Large intestine (tissue), 3 donors: ENCODE measurements at regions not wholly inside any gene's neighbourhood (a gene's known extent, or its start where the extent isn't known, plus 50 kb on each side); places are given as distances from the start of the nearest gene placed in this dataset.

Experiments
- DNase-seq, 2 donors: peaks; one replicate each; pipeline versions ENCODE4 v3.0.0 to v3.0.0-alpha.2; 2013
- H3K27ac ChIP-seq: one replicate; pipeline ENCODE4 v1.5.1; 2013; ENCODE audit warnings: low read length
- H3K27me3 ChIP-seq: 2 replicates; pipeline ENCODE4 v1.6.1; 2013; ENCODE audit warnings: low read length; ENCODE audit not compliant: control insufficient read depth, insufficient read depth
- H3K36me3 ChIP-seq: 2 replicates; pipeline ENCODE4 v1.6.1; 2013; ENCODE audit warnings: low read length; ENCODE audit not compliant: control insufficient read depth, insufficient read depth
- H3K4me1 ChIP-seq: one replicate; pipeline ENCODE4 v1.6.1; 2013; ENCODE audit warnings: low read length; ENCODE audit not compliant: control insufficient read depth, insufficient read depth
- H3K4me3 ChIP-seq: one replicate; pipeline ENCODE4 v1.5.1; 2013; ENCODE audit warnings: low read length
- H3K9me3 ChIP-seq: one replicate; pipeline ENCODE4 v1.6.1; 2013; ENCODE audit warnings: mild to moderate bottlenecking, low read depth, low read length, moderate library complexity; ENCODE audit not compliant: control insufficient read depth
- WGBS: methylation state at CpG from one replicate; pipeline ENCODE4 v1.1.5; 2013; ENCODE audit warnings: low lambda C conversion rate; ENCODE audit not compliant: insufficient coverage; 5-methylcytosine and 5-hydroxymethylcytosine counted together

GRCh38 chr2:106629981-106630380 lies 142.8 kb downstream of the CD8B2 start:
- Histone ChIP-seq H3K36me3 (no peaks in the 10 kb centered on the region), H3K27me3 (no peaks in the 10 kb centered on the region), H3K9me3 (no peaks in the 10 kb centered on the region), H3K4me1 (peaks cover 2% of the 10 kb centered on the region), H3K4me3 (no peak overlapping the region), H3K27ac (no peak overlapping the region)
- whole genome bisulfite sequencing: 100% methylated on average over 1 of the region's 3 CpGs
- no peak for DNase-seq

- H3K4me3 ChIP-seq: no peak overlapping the region
- H3K27me3 ChIP-seq: no peaks in the 10 kb centered on the region
- H3K9me3 ChIP-seq: no peaks in the 10 kb centered on the region
- no CpG with 5 or more reads among the region's 1 CpG for WGBS
- no peak for DNase-seq
- H3K36me3 ChIP-seq: no peaks in the 10 kb centered on the region
- H3K4me1 ChIP-seq: no peaks in the 10 kb centered on the region
- H3K27ac ChIP-seq: no peak overlapping the region
These were observed 144.1 kb downstream of the CD8B2 start for GRCh38 chr2:106631281-106631680.

DNA sequence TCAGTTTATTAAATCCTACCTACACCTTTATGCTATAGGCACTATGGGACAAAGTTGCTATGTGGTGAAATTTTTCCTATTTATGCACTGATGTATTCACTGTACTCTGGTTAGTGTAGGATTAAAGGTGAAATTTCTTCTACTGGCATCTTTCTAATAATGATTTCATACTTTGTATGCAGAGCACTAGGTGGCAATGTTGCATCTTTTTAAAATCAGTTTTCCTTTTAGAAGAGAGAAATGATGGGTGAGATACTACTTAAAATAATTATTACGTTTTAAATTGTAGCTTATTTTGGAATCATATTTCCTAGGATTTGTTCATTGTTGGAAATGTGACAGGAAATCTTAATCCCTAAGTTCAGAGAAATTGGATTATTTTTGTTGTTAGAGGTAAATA lies 150.9 kb downstream of the CD8B2 start:
- Histone ChIP-seq H3K9me3 (no peaks in the 10 kb centered on the region), H3K27me3 (no peaks in the 10 kb centered on the region), H3K4me3 (no peak overlapping the region), H3K27ac (no peak overlapping the region), H3K4me1 (peaks cover 2% of the 10 kb centered on the region), H3K36me3 (no peaks in the 10 kb centered on the region)
- 0% methylated on average over 1 of the region's 1 CpG for WGBS
- DNase-seq: no peak

DNA sequence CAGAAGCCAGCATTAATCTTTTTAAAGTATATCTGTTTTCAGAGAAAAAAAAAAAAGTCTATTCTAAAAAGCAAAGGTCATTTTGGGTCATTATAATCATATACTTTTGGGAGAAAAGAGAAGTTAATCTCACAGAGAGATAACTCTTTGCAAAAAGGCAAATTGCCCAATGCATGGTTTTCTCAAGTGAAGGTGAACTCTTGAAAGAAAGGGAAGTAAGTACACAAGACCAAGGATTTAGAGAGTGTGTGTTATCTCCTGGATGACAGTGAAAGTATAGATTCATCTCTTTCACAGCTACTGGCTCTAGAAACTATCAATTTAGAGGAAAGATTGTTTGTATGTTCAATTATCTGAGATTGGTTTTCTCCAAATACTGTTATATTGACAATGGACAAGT lies 151.4 kb downstream of the CD8B2 start:
- Histone ChIP-seq H3K9me3 (no peaks in the 10 kb centered on the region), H3K4me3 (no peak overlapping the region), H3K27ac (no peak overlapping the region), H3K36me3 (no peaks in the 10 kb centered on the region), H3K4me1 (peaks cover 2% of the 10 kb centered on the region), H3K27me3 (no peaks in the 10 kb centered on the region)
- DNase-seq: no peak

DNA sequence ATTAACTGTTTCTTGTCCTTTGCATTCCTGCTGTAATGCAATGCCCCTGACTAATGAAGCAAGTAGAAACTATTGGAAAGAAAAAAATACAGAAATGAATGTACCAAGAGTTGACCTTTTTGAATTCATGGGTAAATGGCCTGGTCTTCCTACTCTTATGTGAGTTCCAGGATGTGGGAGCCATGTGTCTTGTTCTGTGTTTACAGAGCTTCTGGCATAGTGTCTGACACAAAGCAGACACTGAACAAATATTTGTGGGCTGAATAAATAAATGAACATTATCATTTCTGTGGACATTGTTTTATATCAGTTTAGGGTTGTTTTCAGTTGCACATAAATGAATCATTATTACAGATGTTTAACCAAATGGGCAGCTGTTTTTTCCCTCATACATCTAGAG lies 155.5 kb downstream of the CD8B2 start:
- no peaks in the 10 kb centered on the region for H3K9me3 ChIP-seq
- H3K4me1 ChIP-seq: peaks cover 2% of the 10 kb centered on the region
- H3K27me3 ChIP-seq: no peaks in the 10 kb centered on the region
- DNase-seq: no peak
- H3K36me3 ChIP-seq: no peaks in the 10 kb centered on the region
- no peak overlapping the region for H3K4me3 ChIP-seq
- H3K27ac ChIP-seq: no peak overlapping the region

GRCh38 chr2:106644623-106645022 lies 157.5 kb downstream of the CD8B2 start:
- no peaks in the 10 kb centered on the region for H3K27me3 ChIP-seq
- H3K27ac ChIP-seq: no peak overlapping the region
- WGBS: 100% methylated on average over 1 of the region's 4 CpGs
- DNase-seq: no peak
- H3K4me1 ChIP-seq: no peaks in the 10 kb centered on the region
- H3K9me3 ChIP-seq: no peaks in the 10 kb centered on the region
- no peaks in the 10 kb centered on the region for H3K36me3 ChIP-seq
- no peak overlapping the region for H3K4me3 ChIP-seq

DNA sequence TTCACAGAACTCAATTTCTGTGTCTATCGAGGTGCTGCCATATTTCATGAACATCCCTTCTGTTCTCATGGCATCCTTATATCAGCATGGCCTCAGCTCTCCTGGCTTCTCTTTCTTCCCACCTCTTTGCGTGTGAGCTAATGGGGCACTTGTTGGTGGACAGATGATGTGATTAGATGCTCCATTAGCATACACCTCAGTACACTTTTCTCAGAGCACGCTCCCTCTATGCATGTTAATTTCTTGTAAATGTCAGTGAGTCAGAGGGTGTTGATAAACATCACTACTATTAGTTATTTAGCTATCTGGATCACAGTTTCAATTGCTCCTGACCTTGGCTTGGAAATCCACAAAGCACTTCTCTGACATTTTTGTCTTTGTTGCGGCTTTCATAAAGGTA lies 159.4 kb downstream of the CD8B2 start:
- DNase-seq: no peak
- H3K4me1 ChIP-seq: no peaks in the 10 kb centered on the region
- H3K27me3 ChIP-seq: no peaks in the 10 kb centered on the region
- H3K4me3 ChIP-seq: no peak overlapping the region
- no peaks in the 10 kb centered on the region for H3K36me3 ChIP-seq
- 80% methylated on average over 1 of the region's 4 CpGs for WGBS
- no peaks in the 10 kb centered on the region for H3K9me3 ChIP-seq
- H3K27ac ChIP-seq: no peak overlapping the region

DNA sequence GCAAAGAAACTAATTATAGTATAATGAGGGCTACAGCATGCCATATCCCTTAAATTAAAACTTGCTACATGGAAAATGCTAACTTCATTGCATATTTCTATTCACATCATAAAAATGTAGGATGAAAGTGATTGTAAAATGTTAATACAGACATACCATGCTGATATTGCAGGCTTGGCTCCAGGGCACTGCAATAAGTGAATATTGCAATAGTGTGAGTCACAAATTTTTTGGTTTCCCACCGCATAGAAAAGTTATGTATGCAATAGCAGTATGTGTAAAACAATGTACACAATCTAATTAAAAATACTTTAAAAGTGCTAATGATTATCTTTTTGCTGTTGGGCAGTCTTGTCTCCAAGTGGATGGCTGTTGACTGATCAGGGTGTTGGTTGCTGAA lies 162.1 kb downstream of the CD8B2 start:
- Histone ChIP-seq H3K4me1 (no peaks in the 10 kb centered on the region), H3K36me3 (no peaks in the 10 kb centered on the region), H3K27ac (no peak overlapping the region), H3K9me3 (no peaks in the 10 kb centered on the region), H3K27me3 (no peaks in the 10 kb centered on the region), H3K4me3 (no peak overlapping the region)
- DNase-seq: no peak
- no CpG with 5 or more reads among the region's 1 CpG for WGBS

GRCh38 chr2:106653465-106653864 lies 166.3 kb downstream of the CD8B2 start:
- H3K36me3 ChIP-seq: no peaks in the 10 kb centered on the region
- H3K9me3 ChIP-seq: peaks cover 4% of the 10 kb centered on the region
- H3K4me1 ChIP-seq: no peaks in the 10 kb centered on the region
- no peak overlapping the region for H3K27ac ChIP-seq
- 93% methylated on average over 3 of the region's 6 CpGs for WGBS
- DNase-seq: no peak
- H3K4me3 ChIP-seq: no peak overlapping the region
- no peaks in the 10 kb centered on the region for H3K27me3 ChIP-seq

DNA sequence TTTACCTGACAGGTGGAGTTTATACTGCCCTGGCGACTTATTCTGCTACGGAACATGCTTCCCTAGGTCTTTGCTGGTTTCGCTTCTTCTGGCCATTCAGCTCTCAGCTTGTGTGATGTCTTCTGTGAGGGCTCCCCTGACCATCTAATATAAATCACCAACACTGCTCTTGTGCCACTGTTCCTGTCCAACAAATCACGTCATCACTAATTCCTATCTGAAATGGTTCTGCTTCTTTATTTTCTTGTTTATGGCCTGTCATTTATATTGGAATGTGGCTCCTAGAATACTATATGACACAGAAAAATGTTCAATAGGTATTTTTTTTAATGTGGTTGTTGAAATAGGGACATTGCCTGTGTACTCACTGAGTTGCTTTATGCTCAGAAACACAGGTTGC lies 171.5 kb downstream of the CD8B2 start:
- WGBS: 100% methylated on average over 3 of the region's 4 CpGs

GRCh38 chr2:106664669-106665068 lies 177.5 kb downstream of the CD8B2 start:
- H3K4me3 ChIP-seq: no peak overlapping the region
- no peaks in the 10 kb centered on the region for H3K36me3 ChIP-seq
- DNase-seq: no peak
- 60% methylated on average over 1 of the region's 3 CpGs for WGBS
- no peaks in the 10 kb centered on the region for H3K27me3 ChIP-seq
- no peak overlapping the region for H3K27ac ChIP-seq
- H3K9me3 ChIP-seq: no peaks in the 10 kb centered on the region
- H3K4me1 ChIP-seq: no peaks in the 10 kb centered on the region

More for the DNA sequence above, 171.5 kb downstream of the CD8B2 start:
- Histone ChIP-seq H3K4me3 (no peak overlapping the region), H3K27me3 (no peaks in the 10 kb centered on the region), H3K27ac (no peak overlapping the region), H3K4me1 (no peaks in the 10 kb centered on the region), H3K9me3 (peaks cover 4% of the 10 kb centered on the region), H3K36me3 (no peaks in the 10 kb centered on the region)
- DNase-seq: no peak
